KMS-11 (cell line): ENCODE measurements at regions not wholly inside any gene's neighbourhood (a gene's known extent, or its start where the extent isn't known, plus 50 kb on each side); places are given as distances from the start of the nearest gene placed in this dataset.

ENCODE experiments used
- H2AFZ ChIP-seq: fragments of 200-600 bp; sonication (generic); 2 replicates; pipeline ENCODE4 v1.6.1; 2016; ENCODE audit warnings: antibody characterized with exemption, mixed run types, low read depth
- H3K27ac ChIP-seq: fragments of 200-600 bp; sonication (generic); 2 replicates; pipeline ENCODE4 v1.6.1; 2016; ENCODE audit warnings: mild to moderate bottlenecking, mixed run types
- H3K27me3 ChIP-seq: fragments of 200-600 bp; sonication (generic); 2 replicates; pipeline ENCODE4 v1.6.1; 2017; ENCODE audit warnings: mild to moderate bottlenecking, low read depth, mixed run types, moderate library complexity; ENCODE audit not compliant: insufficient read depth
- H3K36me3 ChIP-seq: fragments of 200-600 bp; sonication (generic); 2 replicates; pipeline ENCODE4 v1.6.1; 2017; ENCODE audit warnings: mild to moderate bottlenecking, mixed run types; ENCODE audit not compliant: insufficient read depth
- H3K4me1 ChIP-seq: fragments of 200-600 bp; sonication (generic); 2 replicates; pipeline ENCODE4 v1.6.1; 2016; ENCODE audit warnings: mild to moderate bottlenecking, low read depth, mixed run types; ENCODE audit not compliant: poor library complexity, severe bottlenecking
- H3K4me2 ChIP-seq: fragments of 200-600 bp; sonication (generic); 2 replicates; pipeline ENCODE4 v1.7.0; 2016; ENCODE audit warnings: mild to moderate bottlenecking, mixed run types
- H3K4me3 ChIP-seq: fragments of 200-600 bp; sonication (generic); IDR thresholded peaks from 2 replicates; pipeline ENCODE4 v1.6.1; 2017; ENCODE audit warnings: low read depth, low read length, mixed read lengths; ENCODE audit not compliant: insufficient read depth
- H3K79me2 ChIP-seq: fragments of 200-600 bp; sonication (generic); 2 replicates; pipeline ENCODE4 v1.6.1; 2016; ENCODE audit warnings: low read depth, mixed run types; ENCODE audit not compliant: insufficient read depth
- H3K9ac ChIP-seq: fragments of 200-600 bp; sonication (generic); 2 replicates; pipeline ENCODE4 v1.6.1; 2016; ENCODE audit warnings: mild to moderate bottlenecking, mixed run types
- H4K20me1 ChIP-seq: fragments of 200-600 bp; sonication (generic); 2 replicates; pipeline ENCODE4 v1.6.1; 2016; ENCODE audit warnings: mild to moderate bottlenecking, mixed run types; ENCODE audit not compliant: insufficient read depth
- CTCF ChIP-seq: fragments of 200-600 bp; sonication (generic); conservative IDR thresholded peaks from 2 replicates; pipeline ENCODE4 v1.6.1; 2017; ENCODE audit warnings: low read depth, mild to moderate bottlenecking, antibody characterized with exemption, low read length, moderate library complexity, mixed read lengths

GRCh38 chr2:234719116-234719716 is 222.3 kb upstream of the ARL4C start:
- H2AFZ ChIP-seq: no peak overlapping the region
- H3K79me2 ChIP-seq: no peaks in the 10 kb centered on the region
- H3K4me1 ChIP-seq: no peaks in the 10 kb centered on the region
- no peaks in the 10 kb centered on the region for H3K27me3 ChIP-seq
- TF ChIP-seq CTCF: no peak
- no peak overlapping the region for H3K4me3 ChIP-seq
- H4K20me1 ChIP-seq: no peaks in the 10 kb centered on the region
- H3K4me2 ChIP-seq: no peak overlapping the region
- no peak overlapping the region for H3K27ac ChIP-seq
- no peak overlapping the region for H3K9ac ChIP-seq
- no peaks in the 10 kb centered on the region for H3K36me3 ChIP-seq

- H3K4me2 ChIP-seq: no peak overlapping the region
- H3K27me3 ChIP-seq: no peaks in the 10 kb centered on the region
- H3K27ac ChIP-seq: no peak overlapping the region
- no peaks in the 10 kb centered on the region for H4K20me1 ChIP-seq
- no peaks in the 10 kb centered on the region for H3K36me3 ChIP-seq
- no peak overlapping the region for H3K4me3 ChIP-seq
- no peak overlapping the region for H3K9ac ChIP-seq
- TF ChIP-seq CTCF: no peak
- H3K79me2 ChIP-seq: no peaks in the 10 kb centered on the region
- no peak overlapping the region for H2AFZ ChIP-seq
- H3K4me1 ChIP-seq: no peaks in the 10 kb centered on the region
These were observed 219.4 kb upstream of the ARL4C start for GRCh38 chr2:234716271-234716670.

- no peaks in the 10 kb centered on the region for H3K36me3 ChIP-seq
- H2AFZ ChIP-seq: no peak overlapping the region
These were observed 218.9 kb upstream of the ARL4C start for GRCh38 chr2:234715671-234716250.

GRCh38 chr2:234714711-234715110 is 217.8 kb upstream of the ARL4C start:
- no peaks in the 10 kb centered on the region for H3K36me3 ChIP-seq
- no peak for TF ChIP-seq CTCF
- no peak overlapping the region for H2AFZ ChIP-seq
- H3K4me1 ChIP-seq: no peaks in the 10 kb centered on the region
- H3K9ac ChIP-seq: no peak overlapping the region
- no peaks in the 10 kb centered on the region for H3K27me3 ChIP-seq
- no peaks in the 10 kb centered on the region for H3K79me2 ChIP-seq
- H3K4me2 ChIP-seq: no peak overlapping the region
- H3K27ac ChIP-seq: no peak overlapping the region
- no peaks in the 10 kb centered on the region for H4K20me1 ChIP-seq
- no peak overlapping the region for H3K4me3 ChIP-seq

More at GRCh38 chr2:234715671-234716250, 218.9 kb upstream of the ARL4C start:
- Histone ChIP-seq H3K4me2 (no peak overlapping the region), H3K27me3 (no peaks in the 10 kb centered on the region), H3K4me3 (no peak overlapping the region), H3K4me1 (no peaks in the 10 kb centered on the region), H3K27ac (no peak overlapping the region), H3K79me2 (no peaks in the 10 kb centered on the region), H3K9ac (no peak overlapping the region), H4K20me1 (no peaks in the 10 kb centered on the region)
- TF ChIP-seq CTCF: no peak
